ENCODE measurements at regions not wholly inside any gene's neighbourhood (a gene's known extent, or its start where the extent isn't known, plus 50 kb on each side); places are given as distances from the start of the nearest gene placed in this dataset.

DNA sequence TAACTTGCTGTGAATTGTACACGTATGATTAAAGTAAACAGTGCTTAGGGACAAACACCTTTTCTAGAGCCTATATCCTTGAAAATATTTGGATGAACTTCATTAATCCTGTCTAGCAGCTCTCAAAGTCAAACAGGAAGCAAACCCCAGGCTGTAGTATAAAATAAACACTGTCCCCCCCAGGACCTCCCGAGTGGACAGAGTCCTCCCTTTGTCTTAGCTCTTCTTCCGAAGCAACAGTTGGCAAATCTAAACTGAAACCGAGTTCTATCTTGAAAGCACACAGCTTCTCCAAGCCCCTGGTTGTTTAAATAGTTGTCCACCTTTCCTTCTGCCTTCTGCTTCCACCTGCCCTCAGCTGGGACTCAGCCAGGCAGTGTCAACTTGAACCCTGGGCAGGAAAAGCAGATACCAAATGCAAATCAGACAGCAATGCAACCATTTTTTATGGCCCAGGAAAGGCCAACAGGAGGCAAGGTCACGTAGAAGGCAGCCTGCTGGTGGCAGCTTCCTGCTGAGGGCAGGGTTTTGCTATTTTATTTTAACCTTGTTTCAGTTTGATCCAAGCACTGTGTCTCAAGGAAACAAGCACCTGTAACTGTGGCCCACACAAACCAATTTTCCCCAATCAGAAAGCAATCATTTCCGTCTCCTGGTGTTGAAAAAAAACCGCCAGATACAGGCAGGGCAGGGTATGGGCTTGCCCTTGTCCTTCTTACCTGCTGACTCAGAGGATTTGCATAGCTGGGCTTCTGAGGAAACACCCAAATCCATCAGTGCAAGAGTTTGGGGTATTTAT, 110.3 kb upstream of the KIT start:
- TF ChIP-seq, protein P1, sequence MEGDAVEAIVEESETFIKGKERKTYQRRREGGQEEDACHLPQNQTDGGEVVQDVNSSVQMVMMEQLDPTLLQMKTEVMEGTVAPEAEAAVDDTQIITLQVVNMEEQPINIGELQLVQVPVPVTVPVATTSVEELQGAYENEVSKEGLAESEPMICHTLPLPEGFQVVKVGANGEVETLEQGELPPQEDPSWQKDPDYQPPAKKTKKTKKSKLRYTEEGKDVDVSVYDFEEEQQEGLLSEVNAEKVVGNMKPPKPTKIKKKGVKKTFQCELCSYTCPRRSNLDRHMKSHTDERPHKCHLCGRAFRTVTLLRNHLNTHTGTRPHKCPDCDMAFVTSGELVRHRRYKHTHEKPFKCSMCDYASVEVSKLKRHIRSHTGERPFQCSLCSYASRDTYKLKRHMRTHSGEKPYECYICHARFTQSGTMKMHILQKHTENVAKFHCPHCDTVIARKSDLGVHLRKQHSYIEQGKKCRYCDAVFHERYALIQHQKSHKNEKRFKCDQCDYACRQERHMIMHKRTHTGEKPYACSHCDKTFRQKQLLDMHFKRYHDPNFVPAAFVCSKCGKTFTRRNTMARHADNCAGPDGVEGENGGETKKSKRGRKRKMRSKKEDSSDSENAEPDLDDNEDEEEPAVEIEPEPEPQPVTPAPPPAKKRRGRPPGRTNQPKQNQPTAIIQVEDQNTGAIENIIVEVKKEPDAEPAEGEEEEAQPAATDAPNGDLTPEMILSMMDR (IDR thresholded peaks at IDR 0.05; ENCODE audit: insufficient read depth, low read length) = no peak
- no peak for TF ChIP-seq SPI1 (IDR thresholded peaks at IDR 0.05; ENCODE audit: borderline replicate concordance, low read depth)

Measured in HL-60 (cell line).